Muscle of leg (tissue), 3 donors: ENCODE measurements at regions not wholly inside any gene's neighbourhood (a gene's known extent, or its start where the extent isn't known, plus 50 kb on each side); places are given as distances from the start of the nearest gene placed in this dataset.

ENCODE experiments used
- DNase-seq: peaks from one replicate; pipeline ENCODE4 v3.0.0; 2013
- H3K27ac ChIP-seq: one replicate; pipeline ENCODE4 v1.5.1; 2013; ENCODE audit warnings: mild to moderate bottlenecking, low read length, control low read depth
- H3K27me3 ChIP-seq: one replicate; pipeline ENCODE4 v1.6.1; 2013; ENCODE audit warnings: low read length; ENCODE audit not compliant: control insufficient read depth, insufficient read depth
- H3K36me3 ChIP-seq: one replicate; pipeline ENCODE4 v1.6.1; 2013; ENCODE audit warnings: low read length; ENCODE audit not compliant: control insufficient read depth, insufficient read depth
- H3K4me1 ChIP-seq: one replicate; pipeline ENCODE4 v1.6.1; 2013; ENCODE audit warnings: low read length; ENCODE audit not compliant: control insufficient read depth, insufficient read depth
- H3K4me3 ChIP-seq: one replicate; pipeline ENCODE4 v1.5.1; 2013; ENCODE audit warnings: low read length, control low read depth
- H3K9me3 ChIP-seq: replicated peaks from 2 replicates; pipeline ENCODE4 v1.6.1; 2013; ENCODE audit warnings: low read depth, low read length; ENCODE audit not compliant: control insufficient read depth
- WGBS: methylation state at CpG from one replicate; pipeline ENCODE4 v1.1.5; 2013; ENCODE audit warnings: missing lambda C conversion rate; ENCODE audit not compliant: insufficient coverage; 5-methylcytosine and 5-hydroxymethylcytosine counted together

- Histone ChIP-seq H3K27ac (no peak overlapping the region), H3K9me3 (no peaks in the 10 kb centered on the region), H3K4me1 (peaks cover 11% of the 10 kb centered on the region), H3K27me3 (peaks cover 2% of the 10 kb centered on the region), H3K36me3 (no peaks in the 10 kb centered on the region), H3K4me3 (no peak overlapping the region)
- DNase-seq = no peak
- WGBS = 72% methylated on average over 4 of the region's 5 CpGs
Measured at GRCh38 chr10:44589944-44590449, 205.1 kb upstream of the CXCL12 start.

DNA sequence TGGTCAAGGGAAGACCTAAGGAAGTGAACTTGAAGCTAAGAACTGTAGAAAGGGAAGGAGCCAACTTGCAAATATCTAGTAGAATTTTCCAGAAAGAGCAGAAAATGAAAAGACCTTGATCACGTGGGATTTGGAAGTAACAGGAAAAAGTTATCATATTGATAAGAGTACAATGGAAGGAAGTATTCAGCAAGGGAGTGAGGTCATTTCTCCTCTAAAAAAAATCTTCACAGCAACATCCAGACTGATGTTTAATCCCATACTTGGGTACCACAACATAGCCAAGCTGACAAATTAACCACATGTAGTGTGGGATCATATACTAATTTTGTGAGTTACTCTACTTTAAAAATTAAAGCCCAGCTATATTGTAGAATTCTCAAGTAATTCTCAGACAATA, 207.0 kb upstream of the CXCL12 start:
- no CpG with 5 or more reads among the region's 1 CpG for WGBS
- Histone ChIP-seq H3K9me3 (no peaks in the 10 kb centered on the region), H3K27me3 (peaks cover 2% of the 10 kb centered on the region), H3K27ac (no peak overlapping the region), H3K4me3 (no peak overlapping the region), H3K36me3 (no peaks in the 10 kb centered on the region), H3K4me1 (peaks cover 8% of the 10 kb centered on the region)
- DNase-seq = no peak

DNA sequence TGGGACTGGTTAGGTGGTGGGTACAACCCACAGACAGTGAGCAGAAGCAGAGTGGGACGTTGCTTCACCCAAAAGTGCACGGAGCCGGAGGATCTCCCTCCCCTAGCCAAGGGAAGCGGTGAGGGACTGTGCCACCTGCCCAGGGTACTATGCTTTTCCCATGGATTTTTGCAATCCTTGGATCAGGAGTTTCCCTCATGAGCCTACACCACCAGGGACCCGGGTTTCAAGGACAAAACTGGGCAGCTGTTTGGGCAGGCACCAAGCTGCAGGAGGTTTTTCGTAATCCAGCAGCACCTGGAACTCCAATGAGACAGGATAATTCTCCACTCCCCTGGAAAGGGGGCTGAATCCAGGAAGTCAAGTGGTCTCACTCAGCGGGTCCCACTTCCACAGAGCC, 209.1 kb upstream of the CXCL12 start:
- peaks cover 3% of the 10 kb centered on the region for H3K4me1 ChIP-seq
- no peaks in the 10 kb centered on the region for H3K9me3 ChIP-seq
- H3K27ac ChIP-seq = no peak overlapping the region
- 69% methylated on average over 5 of the region's 7 CpGs for WGBS
- no peaks in the 10 kb centered on the region for H3K36me3 ChIP-seq
- no peak for DNase-seq
- H3K4me3 ChIP-seq = no peak overlapping the region
- peaks cover 2% of the 10 kb centered on the region for H3K27me3 ChIP-seq

DNA sequence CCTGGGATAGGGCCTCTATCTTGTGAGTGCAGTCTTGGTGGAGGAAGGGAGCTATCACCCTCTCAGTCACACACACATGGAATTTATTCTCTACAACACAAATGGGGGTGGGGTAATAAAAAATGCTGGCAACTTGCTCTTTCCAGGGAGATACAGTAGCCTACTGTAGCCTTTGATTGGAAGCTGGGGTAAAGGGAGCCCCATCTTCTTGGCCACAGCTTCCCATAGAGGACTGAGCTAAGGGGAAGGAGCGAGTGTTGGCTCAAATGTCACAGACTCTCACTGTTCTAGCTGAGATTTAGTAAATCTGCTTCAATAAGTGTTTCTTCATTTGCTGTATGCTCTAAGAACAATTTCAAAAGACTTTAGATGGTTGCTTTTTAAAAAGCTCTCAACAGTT, 222.2 kb upstream of the CXCL12 start:
- Histone ChIP-seq H3K4me3 (no peak overlapping the region), H3K27ac (no peak overlapping the region), H3K4me1 (no peaks in the 10 kb centered on the region), H3K9me3 (no peaks in the 10 kb centered on the region), H3K27me3 (no peaks in the 10 kb centered on the region), H3K36me3 (no peaks in the 10 kb centered on the region)
- DNase-seq = peak; percentile 44
- no CpG with 5 or more reads among the region's 1 CpG for WGBS

DNA sequence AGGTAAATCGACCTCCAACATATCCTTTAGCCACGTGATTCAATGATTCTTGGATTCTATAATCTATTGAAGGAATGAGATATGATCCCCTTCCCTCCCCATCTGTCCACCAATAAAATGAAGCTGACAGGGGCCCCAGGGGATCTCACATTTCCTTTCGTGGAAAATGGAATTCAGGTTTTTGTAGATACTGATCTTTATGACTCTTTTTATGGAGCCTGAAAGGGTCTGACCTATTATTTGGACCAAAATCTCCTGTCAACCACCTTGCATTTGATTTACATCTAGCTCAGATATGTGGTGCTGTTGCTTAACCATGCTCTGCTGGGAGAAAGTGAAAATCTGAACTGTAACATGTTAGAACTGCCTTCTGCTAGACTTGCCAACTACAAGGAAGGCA, 234.0 kb upstream of the CXCL12 start:
- DNase-seq = no peak
- no CpG with 5 or more reads among the region's 3 CpGs for WGBS
- H3K36me3 ChIP-seq = no peaks in the 10 kb centered on the region
- no peaks in the 10 kb centered on the region for H3K9me3 ChIP-seq
- H3K27me3 ChIP-seq = no peaks in the 10 kb centered on the region
- H3K4me3 ChIP-seq = no peak overlapping the region
- no peaks in the 10 kb centered on the region for H3K4me1 ChIP-seq
- no peak overlapping the region for H3K27ac ChIP-seq

DNA sequence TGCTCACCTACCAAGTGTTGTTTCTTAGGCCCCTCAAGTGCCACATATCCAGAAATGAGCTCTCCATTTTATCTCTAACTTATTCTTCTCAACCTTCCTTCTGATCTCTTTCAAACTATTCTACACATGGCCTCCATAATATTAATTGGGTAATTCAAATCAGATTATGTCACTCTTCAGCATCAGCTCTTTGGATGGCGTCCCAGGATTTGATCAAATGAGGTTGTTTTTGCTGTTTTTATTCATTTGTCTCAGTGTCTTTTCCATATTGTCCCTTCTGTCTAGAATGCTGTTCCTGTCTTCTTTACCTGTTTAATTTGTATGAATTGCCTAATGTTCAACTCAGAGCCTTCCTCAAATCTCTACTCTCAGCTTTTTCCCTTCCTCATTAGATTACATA, 234.6 kb upstream of the CXCL12 start:
- Histone ChIP-seq H3K36me3 (no peaks in the 10 kb centered on the region), H3K4me1 (no peaks in the 10 kb centered on the region), H3K27me3 (no peaks in the 10 kb centered on the region), H3K27ac (no peak overlapping the region), H3K4me3 (no peak overlapping the region), H3K9me3 (no peaks in the 10 kb centered on the region)
- WGBS = no CpG with 5 or more reads among the region's 1 CpG
- DNase-seq = no peak

DNA sequence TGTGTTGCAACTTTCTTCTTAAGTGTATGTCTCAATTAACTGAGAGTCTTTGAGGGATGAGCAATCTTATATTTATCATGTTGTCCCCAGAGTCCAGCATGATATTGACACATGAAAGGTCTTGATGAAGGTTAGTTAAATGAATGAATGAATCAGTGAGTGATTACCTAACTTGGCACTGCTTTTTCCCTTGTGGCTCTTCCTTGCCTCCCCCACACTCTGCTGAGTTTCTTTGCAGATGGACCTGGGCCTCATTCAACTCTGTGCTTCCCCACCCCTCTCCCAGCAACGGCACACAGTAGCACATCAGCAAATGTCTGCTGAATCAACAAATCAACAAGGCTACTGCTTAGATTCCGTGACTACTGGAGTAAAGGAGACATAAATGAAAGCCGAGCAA, 235.1 kb upstream of the CXCL12 start:
- H3K4me3 ChIP-seq = no peak overlapping the region
- H3K36me3 ChIP-seq = no peaks in the 10 kb centered on the region
- H3K4me1 ChIP-seq = no peaks in the 10 kb centered on the region
- H3K27me3 ChIP-seq = no peaks in the 10 kb centered on the region
- H3K9me3 ChIP-seq = no peaks in the 10 kb centered on the region
- no CpG with 5 or more reads among the region's 3 CpGs for WGBS
- H3K27ac ChIP-seq = no peak overlapping the region
- DNase-seq = peak; percentile 54

DNA sequence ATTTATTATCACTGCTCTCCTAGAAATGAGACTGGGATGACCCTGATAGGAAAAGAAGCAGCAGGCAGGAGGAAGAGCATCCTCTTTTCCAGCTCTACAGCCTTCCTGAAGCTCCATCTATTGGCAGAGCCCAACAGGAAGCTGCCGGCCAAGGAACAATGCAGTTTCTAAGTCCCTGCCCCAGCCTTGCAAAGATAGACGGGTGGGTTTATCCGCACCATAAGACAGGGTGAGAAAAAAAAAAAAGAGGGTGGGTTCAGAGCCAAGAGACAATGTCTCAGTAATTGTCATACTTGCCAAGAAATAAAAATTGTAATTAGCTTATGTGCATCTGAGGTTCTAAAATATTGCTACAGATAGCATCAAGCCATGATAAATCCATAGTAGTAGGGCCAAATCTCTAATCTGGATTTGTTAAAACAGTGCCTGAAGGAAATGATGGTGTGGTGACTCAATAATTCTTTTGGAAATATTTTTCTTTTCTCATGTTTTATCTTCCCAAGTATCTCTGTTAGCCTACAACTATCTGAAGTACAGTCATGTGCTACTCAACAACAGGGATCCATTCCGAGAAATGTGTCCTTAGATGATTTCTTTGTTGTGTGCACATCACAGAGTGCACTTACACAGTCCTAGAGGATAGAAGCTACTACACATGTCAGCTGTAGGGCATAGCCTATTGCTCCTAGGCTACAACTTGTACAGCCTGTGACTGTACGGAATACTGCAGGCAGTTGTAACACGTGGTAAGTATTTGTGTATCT, 242.9 kb upstream of the CXCL12 start:
- DNase-seq = no peak
- no peaks in the 10 kb centered on the region for H3K36me3 ChIP-seq
- H3K27ac ChIP-seq = no peak overlapping the region
- WGBS = 100% methylated on average over 1 of the region's 6 CpGs
- no peaks in the 10 kb centered on the region for H3K27me3 ChIP-seq
- no peaks in the 10 kb centered on the region for H3K9me3 ChIP-seq
- H3K4me3 ChIP-seq = no peak overlapping the region
- no peaks in the 10 kb centered on the region for H3K4me1 ChIP-seq

- 13% methylated on average over 1 of the region's 2 CpGs for WGBS
- H3K27ac ChIP-seq = no peak overlapping the region
- H3K36me3 ChIP-seq = no peaks in the 10 kb centered on the region
- no peak overlapping the region for H3K4me3 ChIP-seq
- H3K27me3 ChIP-seq = no peaks in the 10 kb centered on the region
- no peaks in the 10 kb centered on the region for H3K4me1 ChIP-seq
- DNase-seq = peak; percentile 65
- H3K9me3 ChIP-seq = no peaks in the 10 kb centered on the region
Measured at GRCh38 chr10:44628921-44629320, 244.0 kb upstream of the CXCL12 start.

DNA sequence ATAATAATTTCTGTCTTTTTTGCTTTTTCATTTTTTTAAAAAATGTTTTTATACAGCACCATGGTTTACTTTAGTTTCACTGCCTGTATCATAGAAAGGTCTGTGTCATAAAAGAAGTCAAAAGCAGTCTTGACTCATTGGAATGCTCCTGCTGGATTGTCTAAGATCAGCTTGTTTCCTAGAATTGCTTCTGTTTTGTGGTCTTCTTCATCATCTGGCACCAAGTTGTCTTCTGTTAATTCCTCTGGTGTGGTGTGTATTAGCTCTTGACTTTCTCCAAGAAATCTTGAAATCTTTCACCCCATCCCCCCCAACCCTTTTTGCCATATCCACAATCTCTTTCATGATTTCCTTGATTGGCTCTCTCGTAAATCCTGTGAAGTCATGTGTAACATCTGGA, 250.3 kb upstream of the CXCL12 start:
- Histone ChIP-seq H3K4me3 (no peak overlapping the region), H3K9me3 (no peaks in the 10 kb centered on the region), H3K27me3 (no peaks in the 10 kb centered on the region), H3K27ac (no peak overlapping the region), H3K36me3 (no peaks in the 10 kb centered on the region), H3K4me1 (no peaks in the 10 kb centered on the region)
- no peak for DNase-seq
- WGBS = 100% methylated on average over 1 of the region's 1 CpG

DNA sequence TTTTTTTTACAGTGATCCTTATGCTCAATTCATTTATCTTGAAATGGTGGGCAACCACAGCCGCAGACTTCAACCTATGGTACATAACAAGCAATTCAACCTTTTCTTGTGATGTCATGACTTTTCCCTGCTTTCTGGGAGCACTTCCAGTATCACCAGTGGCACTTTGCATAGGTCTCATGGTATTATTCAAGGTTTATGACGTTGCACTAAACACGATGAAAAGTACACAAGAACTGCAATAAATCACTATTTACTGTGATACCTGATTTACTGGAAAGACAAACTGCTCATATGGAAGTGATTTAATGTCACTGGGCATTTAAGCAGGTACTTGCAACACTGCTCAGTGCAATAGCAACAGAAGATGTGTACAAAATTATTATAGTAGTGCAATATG, 251.7 kb upstream of the CXCL12 start:
- no peak for DNase-seq
- Histone ChIP-seq H3K27me3 (no peaks in the 10 kb centered on the region), H3K9me3 (no peaks in the 10 kb centered on the region), H3K4me1 (no peaks in the 10 kb centered on the region), H3K4me3 (no peak overlapping the region), H3K36me3 (no peaks in the 10 kb centered on the region), H3K27ac (no peak overlapping the region)
- WGBS = 86% methylated on average over 1 of the region's 3 CpGs
